Activated CD4-positive, alpha-beta memory T cell treated with anti-CD3 and anti-CD28 coated beads, Interleukin-2, amount 10 ng/mL, durations not matched to agents 7 days and 5 days (primary cell): ENCODE measurements at regions not wholly inside any gene's neighbourhood (a gene's known extent, or its start where the extent isn't known, plus 50 kb on each side); places are given as distances from the start of the nearest gene placed in this dataset.

Experiments
- CTCF ChIA-PET: fragments of 350-600 bp; sonication (Branson Sonifier 250); formaldehyde crosslinking; loops from one replicate; lab custom pipeline; 2021; ENCODE audit warnings: antibody characterized with exemption, inconsistent platforms; lab: Charles Lee
- POLR2A ChIA-PET: fragments of 350-600 bp; sonication (Branson Sonifier 250); formaldehyde crosslinking; loops from one replicate; lab custom pipeline; 2021; ENCODE audit warnings: antibody characterized with exemption; lab: Charles Lee
- DNase-seq: peaks from one replicate; pipeline ENCODE4 v3.0.0-alpha.2; 2020
- H3K27ac Mint-ChIP-seq: one replicate; pipeline ENCODE4 v1.8.0; 2021; ENCODE audit warnings: mild to moderate bottlenecking, mixed read lengths
- H3K27me3 Mint-ChIP-seq: one replicate; pipeline ENCODE4 v1.8.0; 2021; ENCODE audit warnings: mixed read lengths
- H3K36me3 Mint-ChIP-seq: one replicate; pipeline ENCODE4 v1.8.0; 2021; ENCODE audit warnings: low read depth, mixed read lengths
- H3K4me1 Mint-ChIP-seq: one replicate; pipeline ENCODE4 v1.8.0; 2021; ENCODE audit warnings: mixed read lengths
- H3K4me3 Mint-ChIP-seq: one replicate; pipeline ENCODE4 v1.8.0; 2021; ENCODE audit warnings: mild to moderate bottlenecking, mixed read lengths
- H3K9me3 Mint-ChIP-seq: one replicate; pipeline ENCODE4 v1.8.0; 2021; ENCODE audit warnings: mixed read lengths

DNA sequence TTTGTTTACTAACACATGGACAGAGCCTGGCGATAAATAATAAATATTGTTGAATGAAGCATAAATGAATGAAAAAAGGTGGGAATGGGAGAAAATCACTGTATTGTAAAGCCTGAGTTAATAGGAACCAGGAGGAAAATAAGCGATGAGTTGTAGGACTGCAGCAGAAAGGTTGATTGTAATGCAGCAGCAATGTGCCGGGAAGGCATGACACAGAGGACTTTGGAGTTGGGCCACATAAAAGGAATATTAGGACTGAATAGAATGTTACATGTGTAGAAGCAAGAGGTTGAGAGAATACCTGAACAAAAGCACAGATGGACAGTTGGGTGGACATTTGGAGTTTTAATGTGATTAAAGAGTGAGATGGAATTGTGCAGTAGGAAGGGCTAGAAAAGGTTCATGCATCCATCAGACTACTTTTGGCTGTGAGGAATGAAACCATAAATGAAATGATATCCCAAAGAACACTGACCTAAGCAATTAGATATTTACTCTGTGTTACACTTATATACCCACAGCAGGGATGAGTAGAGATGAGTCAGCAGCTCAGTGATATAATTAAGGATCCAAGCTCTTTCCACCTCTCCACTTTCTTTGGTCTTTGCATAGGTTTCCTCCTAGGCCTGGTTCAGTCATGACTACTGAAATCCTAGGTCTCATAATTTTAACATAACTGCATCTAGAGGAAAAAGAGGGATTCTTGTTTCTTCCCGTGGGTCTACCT lies 55.4 kb downstream of the CCER1 start:
- CTCF ChIA-PET = interaction anchor here (1.1 kb wide), 1 partner anchor 10 kb away, joined by 3 read pairs; no protein-coding TSS in a partner anchor
- no peaks in the 10 kb centered on the region for H3K36me3 Mint-ChIP-seq
- H3K9me3 Mint-ChIP-seq = no peaks in the 10 kb centered on the region
- H3K27ac Mint-ChIP-seq = no peak overlapping the region
- POLR2A ChIA-PET = no interaction called here
- H3K27me3 Mint-ChIP-seq = no peaks in the 10 kb centered on the region
- DNase-seq = no peak
- no peak overlapping the region for H3K4me3 Mint-ChIP-seq
- no peaks in the 10 kb centered on the region for H3K4me1 Mint-ChIP-seq

DNA sequence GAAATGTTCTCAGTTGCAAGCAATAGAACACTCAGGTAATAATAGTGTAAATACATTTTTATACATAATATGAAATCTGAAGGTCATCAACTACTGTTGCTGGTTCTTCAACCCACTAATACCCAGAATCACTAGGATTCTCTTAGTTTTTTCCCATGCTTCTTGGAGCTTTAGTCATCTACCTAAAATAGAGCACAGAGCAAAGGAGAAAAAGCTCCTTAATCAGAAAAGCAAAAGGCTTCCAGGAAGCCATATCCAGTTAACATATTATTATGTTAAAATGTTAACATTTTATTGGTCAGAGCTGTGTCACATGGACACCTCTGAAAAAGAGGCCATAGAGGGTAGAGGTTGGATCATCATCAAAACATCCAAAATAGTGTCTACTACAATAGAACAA lies 57.0 kb downstream of the CCER1 start:
- ChIA-PET CTCF (no interaction called here), POLR2A (no interaction called here)
- Mint-ChIP-seq H3K27me3 (no peaks in the 10 kb centered on the region), H3K27ac (no peak overlapping the region), H3K4me1 (no peaks in the 10 kb centered on the region), H3K4me3 (no peak overlapping the region), H3K9me3 (no peaks in the 10 kb centered on the region), H3K36me3 (no peaks in the 10 kb centered on the region)
- DNase-seq = no peak

DNA sequence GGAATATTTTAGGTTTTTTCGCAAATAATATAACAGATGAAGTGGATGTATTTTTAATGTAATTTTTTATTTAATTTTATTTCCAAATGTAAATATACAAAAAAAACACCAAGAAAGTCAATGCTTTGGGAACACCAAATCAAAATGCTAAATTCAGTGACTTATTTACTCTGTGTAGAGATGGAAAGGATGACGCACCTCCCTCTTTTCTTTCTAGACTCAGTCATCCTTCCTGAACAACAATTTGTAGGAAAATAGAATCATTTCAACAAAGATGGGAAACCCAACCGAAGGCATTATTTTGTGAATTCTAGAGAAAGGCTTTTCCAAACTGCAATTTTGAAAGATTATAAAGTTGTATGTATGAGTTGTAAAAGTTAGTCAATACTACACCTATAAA lies 57.7 kb downstream of the CCER1 start:
- POLR2A ChIA-PET = no interaction called here

DNA sequence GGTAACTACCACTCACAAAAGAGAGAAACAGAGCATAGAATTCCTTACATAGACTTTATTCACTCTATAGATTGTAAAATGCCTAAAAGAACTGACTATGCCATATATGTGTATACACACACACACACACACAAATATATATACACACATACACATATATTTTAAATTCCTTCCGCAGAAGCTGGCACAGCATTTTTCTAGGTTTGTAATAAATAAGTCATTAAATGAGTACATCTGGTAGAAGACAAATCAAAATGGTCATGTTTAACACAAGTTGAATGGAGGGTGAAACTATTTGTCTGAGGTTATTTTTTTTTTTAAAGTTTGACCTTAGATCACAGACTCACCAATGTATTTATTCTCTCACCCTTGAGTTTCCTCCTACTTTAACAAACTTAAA lies 58.2 kb downstream of the CCER1 start:
- DNase-seq = no peak
- Mint-ChIP-seq H3K36me3 (no peaks in the 10 kb centered on the region), H3K9me3 (no peaks in the 10 kb centered on the region), H3K4me3 (no peak overlapping the region), H3K27ac (no peak overlapping the region), H3K27me3 (no peaks in the 10 kb centered on the region), H3K4me1 (no peaks in the 10 kb centered on the region)
- ChIA-PET CTCF (no interaction called here), POLR2A (no interaction called here)

More for the DNA sequence above, 57.7 kb downstream of the CCER1 start:
- CTCF ChIA-PET = no interaction called here
- Mint-ChIP-seq H3K9me3 (no peaks in the 10 kb centered on the region), H3K27me3 (no peaks in the 10 kb centered on the region), H3K4me3 (no peak overlapping the region), H3K4me1 (no peaks in the 10 kb centered on the region), H3K27ac (no peak overlapping the region), H3K36me3 (no peaks in the 10 kb centered on the region)
- no peak for DNase-seq

DNA sequence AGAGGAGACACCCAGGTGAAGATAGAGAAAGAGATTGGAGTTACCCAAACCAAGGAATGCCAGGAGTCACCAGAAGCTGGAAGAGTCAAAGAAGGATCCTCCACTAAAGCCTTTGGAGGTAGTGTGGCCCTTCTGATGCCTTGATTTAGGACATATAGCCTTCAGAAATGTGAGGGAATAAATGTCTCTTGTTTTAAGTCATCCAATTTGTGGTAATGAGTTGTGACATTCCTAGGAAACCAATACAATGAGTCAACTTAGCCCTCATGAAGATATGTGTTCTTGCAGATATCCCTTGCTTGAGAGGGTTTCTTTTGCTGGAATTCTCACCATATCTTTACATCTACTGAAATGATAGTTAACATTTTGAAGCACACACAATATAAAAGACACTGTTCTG lies 58.8 kb downstream of the CCER1 start:
- Mint-ChIP-seq H3K4me1 (no peaks in the 10 kb centered on the region), H3K27me3 (no peaks in the 10 kb centered on the region), H3K9me3 (no peaks in the 10 kb centered on the region), H3K36me3 (no peaks in the 10 kb centered on the region), H3K4me3 (no peak overlapping the region), H3K27ac (no peak overlapping the region)
- ChIA-PET POLR2A (no interaction called here), CTCF (no interaction called here)
- no peak for DNase-seq

DNA sequence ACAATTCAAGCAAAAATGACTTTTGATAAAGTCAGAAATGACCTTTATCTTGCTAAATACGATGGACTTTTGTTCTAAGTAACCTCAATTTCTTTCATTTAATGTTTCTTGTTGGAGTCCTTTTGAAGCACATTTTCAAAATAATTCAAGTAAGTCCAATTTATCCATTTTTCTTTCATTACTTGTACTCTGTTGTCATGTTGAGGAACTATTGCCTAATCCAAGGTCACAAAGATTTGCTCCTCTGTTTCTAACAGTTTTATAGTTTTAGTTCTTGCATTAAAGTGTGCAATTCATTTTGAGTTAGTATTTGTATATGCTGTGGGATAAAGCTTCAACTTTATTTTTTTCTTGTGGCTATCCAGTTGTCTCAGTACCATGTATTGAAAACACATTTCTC lies 66.7 kb downstream of the CCER1 start:
- ChIA-PET POLR2A (no interaction called here), CTCF (no interaction called here)
- Mint-ChIP-seq H3K27me3 (no peaks in the 10 kb centered on the region), H3K27ac (no peak overlapping the region), H3K4me1 (no peaks in the 10 kb centered on the region), H3K4me3 (no peak overlapping the region), H3K9me3 (no peaks in the 10 kb centered on the region), H3K36me3 (no peaks in the 10 kb centered on the region)
- DNase-seq = no peak

DNA sequence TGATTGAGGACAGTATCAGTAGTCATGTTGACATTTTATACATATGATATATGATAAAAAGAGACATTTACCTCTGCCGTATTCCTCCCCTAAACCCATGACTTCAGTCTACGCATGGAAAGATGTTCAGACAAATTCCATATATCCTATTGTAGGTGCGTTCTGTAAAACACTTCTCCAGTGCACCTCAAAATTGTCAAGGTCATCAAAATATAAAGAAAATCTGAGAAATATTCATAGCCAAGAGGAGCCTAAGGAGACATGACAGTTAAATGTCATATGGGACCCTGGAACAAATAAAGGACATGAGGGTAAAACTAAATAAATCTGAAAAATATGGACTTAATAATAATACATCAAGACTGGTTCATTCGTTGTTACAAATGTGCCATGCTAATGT lies 71.5 kb downstream of the CCER1 start:
- ChIA-PET POLR2A (no interaction called here), CTCF (no interaction called here)
- Mint-ChIP-seq H3K27ac (no peak overlapping the region), H3K9me3 (no peaks in the 10 kb centered on the region), H3K36me3 (no peaks in the 10 kb centered on the region), H3K4me3 (no peak overlapping the region), H3K27me3 (no peaks in the 10 kb centered on the region), H3K4me1 (no peaks in the 10 kb centered on the region)
- no peak for DNase-seq

DNA sequence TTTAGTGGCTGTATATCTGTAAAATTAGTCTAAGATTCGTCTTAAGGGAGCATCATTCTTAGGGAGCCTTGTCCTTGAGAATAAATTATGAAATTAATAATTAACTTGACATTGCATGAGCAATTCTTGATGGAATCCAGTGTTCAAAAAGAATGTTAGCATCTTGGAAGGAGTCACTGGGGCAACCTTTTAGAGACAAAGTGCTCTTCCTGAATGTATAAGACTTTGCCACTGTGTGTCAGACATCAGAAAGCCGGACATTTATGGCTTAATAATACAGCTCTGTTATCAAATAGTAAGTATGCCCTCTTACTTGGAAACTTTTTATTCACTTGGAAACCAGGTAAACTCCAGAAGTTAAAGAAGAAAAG lies 83.3 kb downstream of the CCER1 start:
- no peaks in the 10 kb centered on the region for H3K9me3 Mint-ChIP-seq
- no peaks in the 10 kb centered on the region for H3K27me3 Mint-ChIP-seq
- POLR2A ChIA-PET = no interaction called here
- H3K4me3 Mint-ChIP-seq = no peak overlapping the region
- no peaks in the 10 kb centered on the region for H3K4me1 Mint-ChIP-seq
- no peaks in the 10 kb centered on the region for H3K36me3 Mint-ChIP-seq
- H3K27ac Mint-ChIP-seq = no peak overlapping the region
- CTCF ChIA-PET = no interaction called here
- DNase-seq = no peak

DNA sequence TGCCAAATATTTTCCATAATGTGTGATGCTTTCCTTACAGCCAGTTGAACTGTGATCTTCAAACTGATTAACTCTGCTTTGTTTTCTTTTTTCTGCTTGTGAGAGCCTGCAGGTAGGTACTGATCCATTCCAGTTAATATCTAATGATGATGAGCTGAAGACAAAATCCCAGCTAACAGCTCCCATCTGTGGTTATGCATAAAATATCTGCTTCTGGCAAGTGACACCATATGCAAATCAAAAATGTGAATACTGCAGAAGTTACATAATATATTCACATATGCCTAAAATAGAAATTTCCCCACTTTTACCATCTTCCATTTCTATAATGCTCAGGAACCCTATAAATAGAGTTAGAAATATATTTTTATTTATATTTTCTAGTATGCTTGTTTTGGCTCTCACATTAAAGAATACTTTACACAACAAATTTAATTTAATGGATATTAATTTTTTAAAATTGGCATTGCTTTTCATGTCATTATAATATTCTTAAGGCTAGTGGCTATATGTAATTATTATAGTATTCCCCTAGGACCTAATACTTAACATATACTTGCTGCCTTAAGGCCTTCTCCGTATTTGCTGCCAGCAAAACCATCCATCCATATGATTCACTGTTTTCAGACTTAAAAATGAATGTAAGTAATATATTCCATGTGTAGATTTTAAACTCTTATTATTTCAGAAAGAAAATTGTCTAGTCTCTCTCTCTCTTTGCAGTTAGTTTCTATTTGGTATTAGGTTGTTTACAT lies 83.8 kb downstream of the CCER1 start:
- ChIA-PET CTCF (no interaction called here), POLR2A (no interaction called here)
- no peaks in the 10 kb centered on the region for H3K4me1 Mint-ChIP-seq
- H3K27me3 Mint-ChIP-seq = no peaks in the 10 kb centered on the region
- no peak overlapping the region for H3K27ac Mint-ChIP-seq
- no peaks in the 10 kb centered on the region for H3K9me3 Mint-ChIP-seq
- no peak overlapping the region for H3K4me3 Mint-ChIP-seq
- no peak for DNase-seq
- H3K36me3 Mint-ChIP-seq = no peaks in the 10 kb centered on the region

DNA sequence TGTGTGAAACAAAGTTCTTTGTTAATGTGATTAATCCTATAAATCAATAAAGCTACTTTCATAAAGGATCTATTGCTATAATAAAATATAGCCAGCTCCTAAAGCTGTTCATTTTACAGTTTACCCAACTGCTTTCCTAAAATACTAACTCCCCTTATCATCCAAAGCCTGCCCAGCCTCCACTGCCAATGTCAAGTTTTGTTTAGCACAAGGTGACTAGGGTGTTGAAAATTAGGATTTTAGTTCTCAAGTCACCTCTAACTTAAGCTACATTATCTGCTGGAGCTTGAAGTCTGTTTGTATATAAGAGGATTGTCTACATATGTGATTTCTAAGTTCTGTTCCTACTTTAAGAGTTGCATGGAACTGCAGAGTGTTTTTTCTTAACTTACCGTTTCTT lies 86.3 kb downstream of the CCER1 start:
- POLR2A ChIA-PET = no interaction called here
- CTCF ChIA-PET = interaction anchor here (1.0 kb wide), 1 partner anchor 15 kb away, joined by 3 read pairs; no protein-coding TSS in a partner anchor
- no peak overlapping the region for H3K4me3 Mint-ChIP-seq

DNA sequence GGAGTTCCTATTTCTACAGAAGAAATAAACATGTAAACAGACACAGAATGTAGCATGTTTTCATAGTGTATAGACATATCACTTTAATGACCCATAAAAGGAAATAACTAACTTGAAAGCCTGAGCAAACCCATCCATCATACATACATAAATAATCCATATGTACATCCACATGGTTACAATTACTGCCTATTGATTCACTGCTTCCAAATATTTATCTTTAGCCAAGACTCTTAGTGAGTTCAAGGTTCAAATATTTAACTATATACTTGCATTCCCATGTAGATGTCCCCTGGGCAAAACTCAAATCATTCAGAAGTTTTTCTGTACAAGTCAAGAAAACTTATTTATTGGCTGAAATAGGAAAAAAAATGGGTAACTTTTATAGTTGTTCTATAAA lies 95.4 kb downstream of the CCER1 start:
- DNase-seq = no peak
- POLR2A ChIA-PET = no interaction called here
- CTCF ChIA-PET = no interaction called here
- Mint-ChIP-seq H3K27me3 (no peaks in the 10 kb centered on the region), H3K36me3 (no peaks in the 10 kb centered on the region), H3K4me1 (no peaks in the 10 kb centered on the region), H3K4me3 (no peak overlapping the region), H3K27ac (no peak overlapping the region), H3K9me3 (no peaks in the 10 kb centered on the region)

More for the DNA sequence above, 86.3 kb downstream of the CCER1 start:
- Mint-ChIP-seq H3K27ac (no peak overlapping the region), H3K9me3 (no peaks in the 10 kb centered on the region), H3K4me1 (no peaks in the 10 kb centered on the region), H3K27me3 (no peaks in the 10 kb centered on the region), H3K36me3 (no peaks in the 10 kb centered on the region)
- DNase-seq = no peak

DNA sequence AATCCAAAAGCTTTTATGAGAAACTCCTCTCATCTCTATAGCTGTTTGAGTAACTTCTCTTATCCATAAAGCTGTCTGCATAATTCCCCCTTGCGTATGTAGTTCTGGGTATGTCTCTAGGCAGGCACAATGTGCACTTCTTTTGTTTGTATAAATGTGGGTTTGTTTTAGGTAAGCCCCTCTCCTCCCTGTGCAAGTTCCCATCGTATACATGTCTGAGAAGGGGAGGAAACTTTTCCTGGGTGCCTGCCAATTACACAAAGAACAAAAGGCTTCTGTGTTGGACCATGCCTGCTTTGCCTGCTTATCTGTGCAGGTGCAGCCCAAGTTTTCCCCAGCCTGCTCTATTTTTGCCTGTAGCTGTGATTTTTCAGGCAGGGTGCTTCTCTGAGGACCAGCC lies 96.7 kb downstream of the CCER1 start:
- H3K27ac Mint-ChIP-seq = no peak overlapping the region
- DNase-seq = no peak
- H3K4me1 Mint-ChIP-seq = no peaks in the 10 kb centered on the region
- ChIA-PET CTCF (no interaction called here), POLR2A (no interaction called here)
- no peak overlapping the region for H3K4me3 Mint-ChIP-seq
- H3K9me3 Mint-ChIP-seq = no peaks in the 10 kb centered on the region
- no peaks in the 10 kb centered on the region for H3K36me3 Mint-ChIP-seq
- no peaks in the 10 kb centered on the region for H3K27me3 Mint-ChIP-seq

DNA sequence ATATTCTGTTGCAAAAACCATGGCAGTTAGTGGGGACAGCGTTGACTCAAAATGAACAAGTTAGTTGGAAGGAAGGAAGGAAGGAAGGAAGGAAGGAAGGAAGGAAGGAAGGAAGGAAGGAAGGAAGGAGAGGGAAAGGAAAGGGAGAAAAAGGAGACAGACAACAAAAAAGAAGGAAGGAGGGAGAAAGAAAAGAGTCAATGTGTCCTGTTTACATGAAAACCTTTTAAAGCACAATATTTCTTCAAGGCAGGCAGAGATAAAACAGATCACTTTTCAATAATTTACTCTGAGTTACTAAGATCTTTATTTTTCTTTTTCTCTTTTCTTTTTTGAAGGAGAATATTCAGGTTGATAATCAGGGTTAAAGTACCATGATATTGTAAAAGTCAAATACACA lies 99.4 kb downstream of the CCER1 start:
- H3K27ac Mint-ChIP-seq = no peak overlapping the region

More for the DNA sequence above, 99.4 kb downstream of the CCER1 start:
- Mint-ChIP-seq H3K4me3 (no peak overlapping the region), H3K36me3 (no peaks in the 10 kb centered on the region), H3K4me1 (no peaks in the 10 kb centered on the region), H3K27me3 (no peaks in the 10 kb centered on the region), H3K9me3 (no peaks in the 10 kb centered on the region)
- no peak for DNase-seq
- ChIA-PET CTCF (no interaction called here), POLR2A (no interaction called here)
